Large intestine (tissue), 3 donors: ENCODE measurements at regions not wholly inside any gene's neighbourhood (a gene's known extent, or its start where the extent isn't known, plus 50 kb on each side); places are given as distances from the start of the nearest gene placed in this dataset.
"Not testable (repeated sequence)": the region's sequence is repeated elsewhere in the genome, so short reads cannot be mapped to it uniquely, and the experiment has no call there.

Experiments
- DNase-seq, 2 donors: peaks; one replicate each; pipeline versions ENCODE4 v3.0.0 to v3.0.0-alpha.2; 2013
- H3K27ac ChIP-seq: one replicate; pipeline ENCODE4 v1.5.1; 2013; ENCODE audit warnings: low read length
- H3K27me3 ChIP-seq: 2 replicates; pipeline ENCODE4 v1.6.1; 2013; ENCODE audit warnings: low read length; ENCODE audit not compliant: control insufficient read depth, insufficient read depth
- H3K36me3 ChIP-seq: 2 replicates; pipeline ENCODE4 v1.6.1; 2013; ENCODE audit warnings: low read length; ENCODE audit not compliant: control insufficient read depth, insufficient read depth
- H3K4me1 ChIP-seq: one replicate; pipeline ENCODE4 v1.6.1; 2013; ENCODE audit warnings: low read length; ENCODE audit not compliant: control insufficient read depth, insufficient read depth
- H3K4me3 ChIP-seq: one replicate; pipeline ENCODE4 v1.5.1; 2013; ENCODE audit warnings: low read length
- H3K9me3 ChIP-seq: one replicate; pipeline ENCODE4 v1.6.1; 2013; ENCODE audit warnings: mild to moderate bottlenecking, low read depth, low read length, moderate library complexity; ENCODE audit not compliant: control insufficient read depth
- WGBS: methylation state at CpG from one replicate; pipeline ENCODE4 v1.1.5; 2013; ENCODE audit warnings: low lambda C conversion rate; ENCODE audit not compliant: insufficient coverage; 5-methylcytosine and 5-hydroxymethylcytosine counted together

- Histone ChIP-seq H3K4me1 (no peaks in the 10 kb centered on the region), H3K9me3 (peaks cover 6% of the 10 kb centered on the region), H3K27me3 (no peaks in the 10 kb centered on the region), H3K27ac (no peak overlapping the region), H3K36me3 (no peaks in the 10 kb centered on the region), H3K4me3 (no peak overlapping the region)
- DNase-seq, result no peak
- WGBS, result no CpG with 5 or more reads among the region's 33 CpGs
Observed at GRCh38 chr4:126489826-126490463, 1142.8 kb upstream of the INTU start.

- no CpG with 5 or more reads among the region's 1 CpG for WGBS
- no peak overlapping the region for H3K27ac ChIP-seq
- H3K27me3 ChIP-seq, result no peaks in the 10 kb centered on the region
- no peaks in the 10 kb centered on the region for H3K4me1 ChIP-seq
- DNase-seq, result no peak
- H3K9me3 ChIP-seq, result no peaks in the 10 kb centered on the region
- H3K36me3 ChIP-seq, result no peaks in the 10 kb centered on the region
- H3K4me3 ChIP-seq, result no peak overlapping the region
Observed at GRCh38 chr4:126495163-126495752, 1137.5 kb upstream of the INTU start.

- Histone ChIP-seq H3K9me3 (no peaks in the 10 kb centered on the region), H3K27me3 (no peaks in the 10 kb centered on the region), H3K4me3 (no peak overlapping the region), H3K4me1 (no peaks in the 10 kb centered on the region), H3K27ac (no peak overlapping the region), H3K36me3 (no peaks in the 10 kb centered on the region)
- DNase-seq, result no peak
- WGBS, result no CpG with 5 or more reads among the region's 1 CpG
Observed at GRCh38 chr4:126512979-126513378, 1119.8 kb upstream of the INTU start.

- H3K4me3 ChIP-seq, result no peak overlapping the region
- H3K9me3 ChIP-seq, result no peaks in the 10 kb centered on the region
- no peaks in the 10 kb centered on the region for H3K36me3 ChIP-seq
- H3K27ac ChIP-seq, result no peak overlapping the region
- no peak for DNase-seq
- H3K27me3 ChIP-seq, result no peaks in the 10 kb centered on the region
- H3K4me1 ChIP-seq, result no peaks in the 10 kb centered on the region
Observed at GRCh38 chr4:126513596-126513995, 1119.2 kb upstream of the INTU start.

- no peaks in the 10 kb centered on the region for H3K4me1 ChIP-seq
- 63% methylated on average over 1 of the region's 1 CpG for WGBS
- no peaks in the 10 kb centered on the region for H3K9me3 ChIP-seq
- no peaks in the 10 kb centered on the region for H3K27me3 ChIP-seq
- no peak overlapping the region for H3K4me3 ChIP-seq
- H3K36me3 ChIP-seq, result no peaks in the 10 kb centered on the region
- H3K27ac ChIP-seq, result no peak overlapping the region
- DNase-seq, result no peak
Observed at GRCh38 chr4:126520731-126521130, 1112.0 kb upstream of the INTU start.

GRCh38 chr4:126525400-126525799, 1107.4 kb upstream of the INTU start:
- H3K27ac ChIP-seq, DNase-seq, H3K4me1 ChIP-seq, H3K36me3 ChIP-seq, H3K9me3 ChIP-seq, H3K27me3 ChIP-seq, H3K4me3 ChIP-seq: not testable (repeated sequence)
- 100% methylated on average over 1 of the region's 2 CpGs for WGBS

- no peak for DNase-seq
- WGBS, result 93% methylated on average over 2 of the region's 2 CpGs
- no peak overlapping the region for H3K27ac ChIP-seq
- H3K27me3 ChIP-seq, result no peaks in the 10 kb centered on the region
- no peak overlapping the region for H3K4me3 ChIP-seq
- no peaks in the 10 kb centered on the region for H3K9me3 ChIP-seq
- no peaks in the 10 kb centered on the region for H3K4me1 ChIP-seq
- H3K36me3 ChIP-seq, result no peaks in the 10 kb centered on the region
Observed at GRCh38 chr4:126526335-126526734, 1106.4 kb upstream of the INTU start.

- 89% methylated on average over 1 of the region's 2 CpGs for WGBS
- H3K4me1 ChIP-seq, result no peaks in the 10 kb centered on the region
Observed at GRCh38 chr4:126529997-126530396, 1102.8 kb upstream of the INTU start.

GRCh38 chr4:126530996-126531585, 1101.7 kb upstream of the INTU start:
- Histone ChIP-seq H3K27me3 (no peaks in the 10 kb centered on the region), H3K4me3 (no peak overlapping the region), H3K27ac (no peak overlapping the region), H3K9me3 (no peaks in the 10 kb centered on the region), H3K36me3 (no peaks in the 10 kb centered on the region), H3K4me1 (no peaks in the 10 kb centered on the region)
- DNase-seq, result no peak

More at GRCh38 chr4:126529997-126530396, 1102.8 kb upstream of the INTU start:
- Histone ChIP-seq H3K36me3 (no peaks in the 10 kb centered on the region), H3K27me3 (no peaks in the 10 kb centered on the region), H3K4me3 (no peak overlapping the region), H3K27ac (no peak overlapping the region), H3K9me3 (no peaks in the 10 kb centered on the region)
- DNase-seq, result no peak

- Histone ChIP-seq H3K36me3 (no peaks in the 10 kb centered on the region), H3K9me3 (no peaks in the 10 kb centered on the region), H3K4me3 (no peak overlapping the region), H3K27me3 (no peaks in the 10 kb centered on the region), H3K27ac (no peak overlapping the region), H3K4me1 (no peaks in the 10 kb centered on the region)
- no peak for DNase-seq
- WGBS, result no CpG with 5 or more reads among the region's 1 CpG
Observed at GRCh38 chr4:126532527-126532926, 1100.2 kb upstream of the INTU start.
